GM19043 (cell line): ENCODE measurements at regions not wholly inside any gene's neighbourhood (a gene's known extent, or its start where the extent isn't known, plus 50 kb on each side); places are given as distances from the start of the nearest gene placed in this dataset.

ENCODE experiments used
- ATAC-seq: cut with Tn5 transposase; IDR thresholded peaks from one replicate; pipeline ENCODE4 v1.9.1; 2021; ENCODE audit warnings: low read depth; ENCODE audit not compliant: unreplicated experiment

- ATAC-seq = no peak
Observed at GRCh38 chr1:82934074-82934473, 1064.9 kb downstream of the TTLL7 start.

GRCh38 chr1:82932727-82933126, 1066.2 kb downstream of the TTLL7 start:
- no peak for ATAC-seq

- no peak for ATAC-seq
Observed at GRCh38 chr1:82932207-82932606, 1066.7 kb downstream of the TTLL7 start.

- ATAC-seq = no peak
Observed at GRCh38 chr1:82931006-82931405, 1067.9 kb downstream of the TTLL7 start.

- no peak for ATAC-seq
Observed at GRCh38 chr1:82927753-82928152, 1071.2 kb downstream of the TTLL7 start.

GRCh38 chr1:82924666-82925065, 1074.3 kb downstream of the TTLL7 start:
- no peak for ATAC-seq

- no peak for ATAC-seq
Observed at GRCh38 chr1:82923931-82924330, 1075.0 kb downstream of the TTLL7 start.

- ATAC-seq = no peak
Observed at GRCh38 chr1:82921759-82922158, 1077.2 kb downstream of the TTLL7 start.

- no peak for ATAC-seq
Observed at GRCh38 chr1:82920418-82921248, 1078.3 kb downstream of the TTLL7 start.

- ATAC-seq = no peak
Observed at GRCh38 chr1:82919837-82920236, 1079.1 kb downstream of the TTLL7 start.

GRCh38 chr1:82907313-82907712, 1091.6 kb downstream of the TTLL7 start:
- ATAC-seq = no peak

- ATAC-seq = no peak
Observed at GRCh38 chr1:82903626-82904025, 1095.3 kb downstream of the TTLL7 start.

GRCh38 chr1:82901561-82901960, 1097.4 kb downstream of the TTLL7 start:
- no peak for ATAC-seq

- no peak for ATAC-seq
Observed at GRCh38 chr1:82901118-82901517, 1097.8 kb downstream of the TTLL7 start.

GRCh38 chr1:82899017-82899416, 1098.3 kb downstream of the ADGRL2 start:
- no peak for ATAC-seq

- ATAC-seq = no peak
Observed at GRCh38 chr1:82897549-82897948, 1096.8 kb downstream of the ADGRL2 start.

- no peak for ATAC-seq
Observed at GRCh38 chr1:82896036-82896435, 1095.3 kb downstream of the ADGRL2 start.

- no peak for ATAC-seq
Observed at GRCh38 chr1:82894635-82895034, 1093.9 kb downstream of the ADGRL2 start.

- no peak for ATAC-seq
Observed at GRCh38 chr1:82893712-82894470, 1093.2 kb downstream of the ADGRL2 start.

GRCh38 chr1:82880506-82880905, 1079.8 kb downstream of the ADGRL2 start:
- no peak for ATAC-seq

- no peak for ATAC-seq
Observed at GRCh38 chr1:82879701-82880305, 1079.1 kb downstream of the ADGRL2 start.
